ENCODE measurements at regions not wholly inside any gene's neighbourhood (a gene's known extent, or its start where the extent isn't known, plus 50 kb on each side); places are given as distances from the start of the nearest gene placed in this dataset.

DNA sequence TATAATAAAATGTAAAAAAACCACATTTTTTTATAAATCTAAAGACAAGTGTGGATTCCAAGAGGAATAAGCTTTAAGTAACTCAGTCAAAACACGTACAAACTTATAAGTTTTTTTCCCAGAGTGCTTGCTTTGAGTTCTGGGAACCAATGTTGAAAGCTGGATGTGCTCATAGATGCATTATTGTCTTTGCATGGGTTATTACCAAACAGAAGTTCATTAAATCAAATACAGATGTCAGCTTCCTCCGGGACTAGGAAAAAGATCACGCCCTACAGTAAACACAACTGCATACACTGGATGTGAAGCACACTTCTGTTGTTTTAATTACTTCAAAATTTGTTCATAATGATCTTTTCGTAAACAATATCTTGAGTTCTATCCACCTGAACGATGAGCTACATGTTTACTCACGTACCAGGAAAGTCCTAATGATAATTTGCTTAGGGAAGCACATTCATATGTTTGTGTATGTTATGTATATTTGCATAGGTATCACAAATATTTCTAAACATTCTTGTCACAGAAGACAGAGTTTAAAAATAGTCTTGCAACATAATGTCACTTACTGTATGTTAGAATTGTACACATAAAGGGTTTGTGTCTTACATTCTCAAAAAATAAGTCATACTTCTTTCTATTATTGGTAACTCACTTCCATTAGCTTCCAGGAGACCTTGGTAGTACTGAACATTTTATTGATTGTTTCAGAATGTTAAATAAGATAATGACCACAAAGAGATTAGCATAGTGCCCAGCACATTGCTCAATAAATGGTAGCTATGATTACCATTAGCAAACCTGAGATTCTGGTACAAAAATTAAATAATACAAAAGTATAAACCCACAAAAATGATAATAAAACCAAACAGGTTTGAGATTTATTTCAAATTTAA, 427.4 kb downstream of the CETN3 start:
- TF ChIP-seq, protein P1, sequence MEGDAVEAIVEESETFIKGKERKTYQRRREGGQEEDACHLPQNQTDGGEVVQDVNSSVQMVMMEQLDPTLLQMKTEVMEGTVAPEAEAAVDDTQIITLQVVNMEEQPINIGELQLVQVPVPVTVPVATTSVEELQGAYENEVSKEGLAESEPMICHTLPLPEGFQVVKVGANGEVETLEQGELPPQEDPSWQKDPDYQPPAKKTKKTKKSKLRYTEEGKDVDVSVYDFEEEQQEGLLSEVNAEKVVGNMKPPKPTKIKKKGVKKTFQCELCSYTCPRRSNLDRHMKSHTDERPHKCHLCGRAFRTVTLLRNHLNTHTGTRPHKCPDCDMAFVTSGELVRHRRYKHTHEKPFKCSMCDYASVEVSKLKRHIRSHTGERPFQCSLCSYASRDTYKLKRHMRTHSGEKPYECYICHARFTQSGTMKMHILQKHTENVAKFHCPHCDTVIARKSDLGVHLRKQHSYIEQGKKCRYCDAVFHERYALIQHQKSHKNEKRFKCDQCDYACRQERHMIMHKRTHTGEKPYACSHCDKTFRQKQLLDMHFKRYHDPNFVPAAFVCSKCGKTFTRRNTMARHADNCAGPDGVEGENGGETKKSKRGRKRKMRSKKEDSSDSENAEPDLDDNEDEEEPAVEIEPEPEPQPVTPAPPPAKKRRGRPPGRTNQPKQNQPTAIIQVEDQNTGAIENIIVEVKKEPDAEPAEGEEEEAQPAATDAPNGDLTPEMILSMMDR (IDR thresholded peaks at IDR 0.05; ENCODE audit: poor library complexity), result no peak
- TF ChIP-seq EZH2 (IDR thresholded peaks at IDR 0.05; ENCODE audit: borderline replicate concordance) (no peak), EZH2phosphoT487 (IDR thresholded peaks at IDR 0.05; ENCODE audit: low read depth, severe bottlenecking, unreplicated experiment) (no peak)
